ENCODE measurements at regions not wholly inside any gene's neighbourhood (a gene's known extent, or its start where the extent isn't known, plus 50 kb on each side); places are given as distances from the start of the nearest gene placed in this dataset.

- Histone ChIP-seq H3K4me3 (replicated peaks; ENCODE audit: insufficient read depth, low read length) (no peak overlapping the region), H3K27ac (replicated peaks) (no peak overlapping the region), H3K27me3 (ENCODE audit: insufficient read depth, poor library complexity, severe bottlenecking) (peaks cover 16% of the 10 kb centered on the region)
- TF ChIP-seq REST (IDR thresholded peaks at IDR 0.05; ENCODE audit: insufficient replicate concordance, low read depth) (no peak), POLR2AphosphoS5 (IDR thresholded peaks at IDR 0.05; ENCODE audit: low read depth) (no peak), SPI1 (IDR thresholded peaks at IDR 0.05; ENCODE audit: borderline replicate concordance, low read depth) (no peak), CTCF (IDR thresholded peaks at IDR 0.05; ENCODE audit: insufficient read depth, low read length) (no peak), GABPA (IDR thresholded peaks at IDR 0.05; ENCODE audit: low read depth) (no peak)
- no peak for DNase-seq (ENCODE audit: low read depth in 1 of 2, low spot score in 1 of 2)
These were observed 107.0 kb upstream of the TENM3 start for GRCh38 chr4:182136201-182136600.

- DNase-seq (ENCODE audit: low read depth in 1 of 2, low spot score in 1 of 2) = no peak
- Histone ChIP-seq H3K27me3 (ENCODE audit: insufficient read depth, poor library complexity, severe bottlenecking) (peaks cover 27% of the 10 kb centered on the region), H3K4me3 (replicated peaks; ENCODE audit: insufficient read depth, low read length) (no peak overlapping the region), H3K27ac (replicated peaks) (no peak overlapping the region)
- TF ChIP-seq GABPA (IDR thresholded peaks at IDR 0.05; ENCODE audit: low read depth) (no peak), REST (IDR thresholded peaks at IDR 0.05; ENCODE audit: insufficient replicate concordance, low read depth) (no peak), POLR2AphosphoS5 (IDR thresholded peaks at IDR 0.05; ENCODE audit: low read depth) (no peak), CTCF (IDR thresholded peaks at IDR 0.05; ENCODE audit: insufficient read depth, low read length) (no peak)
These were observed 105.9 kb upstream of the TENM3 start for GRCh38 chr4:182137343-182137742.

DNA sequence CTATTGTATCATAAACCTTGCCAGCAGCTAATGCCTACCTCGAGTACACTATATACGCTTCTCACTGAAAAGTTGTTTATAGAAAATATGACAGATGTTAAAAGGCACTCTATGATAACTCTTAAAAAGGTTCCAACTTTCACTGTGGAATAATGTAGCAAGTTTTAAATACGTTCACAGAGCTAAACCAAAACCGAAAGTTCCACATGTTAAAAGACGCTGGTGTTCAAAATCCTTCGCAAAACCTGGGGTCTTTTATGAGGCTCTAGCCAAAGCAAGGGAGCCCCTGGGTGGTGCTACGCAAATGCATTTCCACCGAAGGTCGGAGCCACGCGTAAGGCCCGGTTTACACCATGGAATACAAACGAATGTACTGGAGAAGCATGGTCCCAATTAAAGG is 103.7 kb upstream of the TENM3 start:
- no peak for TF ChIP-seq CTCF (IDR thresholded peaks at IDR 0.05; ENCODE audit: insufficient read depth, low read length)
- no peak for TF ChIP-seq REST (IDR thresholded peaks at IDR 0.05; ENCODE audit: insufficient replicate concordance, low read depth)
- TF ChIP-seq GABPA (IDR thresholded peaks at IDR 0.05; ENCODE audit: low read depth) = no peak
- no peak for TF ChIP-seq POLR2AphosphoS5 (IDR thresholded peaks at IDR 0.05; ENCODE audit: low read depth)
- TF ChIP-seq SPI1 (IDR thresholded peaks at IDR 0.05; ENCODE audit: borderline replicate concordance, low read depth) = no peak
- Histone ChIP-seq H3K27ac (replicated peaks) (no peak overlapping the region), H3K27me3 (ENCODE audit: insufficient read depth, poor library complexity, severe bottlenecking) (peaks cover 45% of the 10 kb centered on the region), H3K4me3 (replicated peaks; ENCODE audit: insufficient read depth, low read length) (no peak overlapping the region)
- DNase-seq (ENCODE audit: low read depth in 1 of 2, low spot score in 1 of 2) = no peak

All from HL-60 (cell line).